GM12874 (cell line): ENCODE measurements at regions not wholly inside any gene's neighbourhood (a gene's known extent, or its start where the extent isn't known, plus 50 kb on each side); places are given as distances from the start of the nearest gene placed in this dataset.
A peak's percentile ranks its signal among the peaks of the same experiment; 100 is the strongest.

ENCODE experiments used
- CTCF ChIP-seq: IDR thresholded peaks from 2 replicates; pipeline ENCODE4 v1.5.1; 2011; ENCODE audit warnings: low read depth, mild to moderate bottlenecking, control low read depth, low read length, moderate library complexity; ENCODE audit not compliant: insufficient read depth

GRCh38 chr15:79211481-79211880 lies 71.0 kb upstream of the ANKRD34C start:
- no peak for TF ChIP-seq CTCF

GRCh38 chr15:79209690-79210089 lies 72.8 kb upstream of the ANKRD34C start:
- TF ChIP-seq CTCF = peak; percentile 13; the same call in 1 of the 2 replicates

- no peak for TF ChIP-seq CTCF
These were observed 73.4 kb upstream of the ANKRD34C start for GRCh38 chr15:79209116-79209515.

- TF ChIP-seq CTCF = 0 out of 2 replicates have a peak, but pooled peaks have one; percentile 12
These were observed 74.3 kb upstream of the ANKRD34C start for GRCh38 chr15:79208179-79208578.

GRCh38 chr15:79206940-79207339 lies 75.6 kb upstream of the ANKRD34C start:
- no peak for TF ChIP-seq CTCF

GRCh38 chr15:79204886-79205675 lies 77.4 kb upstream of the ANKRD34C start:
- no peak for TF ChIP-seq CTCF

- no peak for TF ChIP-seq CTCF
These were observed 84.1 kb upstream of the ANKRD34C start for GRCh38 chr15:79198461-79198860.
